HepG2 (cell line): ENCODE measurements at regions not wholly inside any gene's neighbourhood (a gene's known extent, or its start where the extent isn't known, plus 50 kb on each side); places are given as distances from the start of the nearest gene placed in this dataset.

Source experiments
- ATAC-seq: fragments of 200-7000 bp; cut with Tn5 transposase; 3 replicates; pipeline ENCODE4 v1.9.1; 2020; ENCODE audit warnings: mild to moderate bottlenecking, moderate library complexity
- BruUV-seq: library from RNA; stranded (reverse); fragments of 400-500 nt; replicated peaks from 2 replicates; lab custom pipeline; 2021; lab: Mats Ljungman, UMichigan
- CTCF ChIA-PET: fragments of 300-600 bp; formaldehyde crosslinking; extraction: SDS; loops from one replicate; lab custom pipeline; 2021; ENCODE audit warnings: low total read pairs, inconsistent platforms, low intra/inter-chr PET ratio; lab: Yijun Ruan, JAX
- POLR2A ChIA-PET: fragments of 350-600 bp; sonication (Branson Sonifier 250); formaldehyde crosslinking; loops from one replicate; lab custom pipeline; 2020; ENCODE audit warnings: antibody characterized with exemption, inconsistent platforms; lab: Yijun Ruan, JAX
- DNase-seq: peaks from one replicate; pipeline ENCODE4 v3.0.0-alpha.2; 2015; ENCODE audit warnings: low spot score
- FAIRE-seq: peaks from 3 replicates; lab custom pipeline; 2011; peaks lifted over from hg19 to GRCh38; lab: Jason Lieb, UNC
- H2AFZ ChIP-seq: one replicate; pipeline ENCODE4 v1.6.1; 2011; ENCODE audit warnings: low read length, inconsistent platforms
- H3K27ac ChIP-seq: fragments of 300-600 bp; 3 replicates; pipeline ENCODE4 v1.8.0; 2011; ENCODE audit warnings: mixed run types, mild to moderate bottlenecking, mixed read lengths, low read length, inconsistent platforms; ENCODE audit not compliant: insufficient read depth; ENCODE audit errors: extremely low read length
- H3K27me3 ChIP-seq, 2 experiments: fragments of 200-600 bp in 1 of 2; 2 replicates in 1 of 2; 3 replicates in 1 of 2; pipeline versions ENCODE4 v1.6.0 to v1.8.0; 2011; ENCODE audit warnings: low read length in 2 of 2, mild to moderate bottlenecking in 2 of 2, moderate library complexity in 2 of 2, inconsistent platforms in 1 of 2; ENCODE audit not compliant: insufficient read depth in 2 of 2, control insufficient read depth in 1 of 2
- H3K36me3 ChIP-seq, 2 experiments: fragments of 200-600 bp in 1 of 2; replicated peaks in 1 of 2; 2 replicates in 1 of 2; 3 replicates in 1 of 2; pipeline versions ENCODE4 v1.5.1 to v1.8.0; 2011; ENCODE audit warnings: low read length in 2 of 2, inconsistent platforms in 1 of 2; ENCODE audit not compliant: insufficient read depth in 2 of 2, control insufficient read depth in 1 of 2
- H3K4me1 ChIP-seq: 2 replicates; pipeline ENCODE4 v1.5.1; 2012; ENCODE audit warnings: low read length, inconsistent platforms; ENCODE audit not compliant: insufficient read depth
- H3K4me2 ChIP-seq: 2 replicates; pipeline ENCODE4 v1.6.0; 2011; ENCODE audit warnings: low read depth, low read length, inconsistent platforms
- H3K4me3 ChIP-seq, 3 experiments: fragments of 200-600 bp in 1 of 3; sonication (generic), shearing (Covaris generic) in 1 of 3; replicated peaks in 1 of 3; 2 replicates each; pipeline ENCODE4 v1.5.1; 2011 to 2016; ENCODE audit warnings: low read length in 3 of 3, inconsistent platforms in 2 of 3, low read depth in 2 of 3, mild to moderate bottlenecking in 2 of 3, control low read depth in 1 of 3, mixed read lengths in 1 of 3; ENCODE audit not compliant: insufficient read depth in 1 of 3
- H3K79me2 ChIP-seq: one replicate; pipeline ENCODE4 v1.6.1; 2011; ENCODE audit warnings: low read length, inconsistent platforms; ENCODE audit not compliant: insufficient read depth
- H3K9ac ChIP-seq: 2 replicates; pipeline ENCODE4 v1.6.0; 2011; ENCODE audit warnings: mild to moderate bottlenecking, low read depth, low read length, inconsistent platforms; ENCODE audit not compliant: insufficient read depth
- H3K9me3 ChIP-seq: 2 replicates; pipeline ENCODE4 v1.5.1; 2012; ENCODE audit warnings: mild to moderate bottlenecking, low read length
- H4K20me1 ChIP-seq: 2 replicates; pipeline ENCODE4 v1.6.0; 2011; ENCODE audit warnings: inconsistent platforms, mild to moderate bottlenecking, low read length, moderate library complexity; ENCODE audit not compliant: insufficient read depth
- AKAP8 ChIP-seq: sonication (generic); formaldehyde crosslinking; IDR thresholded peaks from 2 replicates; pipeline ENCODE4 v1.5.1; 2020; ENCODE audit warnings: mild to moderate bottlenecking, missing genetic modification reagents
- ARNT ChIP-seq: fragments of 450-650 bp; IDR thresholded peaks from 2 replicates; pipeline ENCODE4 v1.6.1; 2017
- FOXK2 ChIP-seq: fragments of 450-650 bp; IDR thresholded peaks from 2 replicates; pipeline ENCODE4 v1.6.1; 2016
- GATAD1 ChIP-seq: IDR thresholded peaks from 2 replicates; pipeline ENCODE4 v1.6.1; 2016; ENCODE audit warnings: missing genetic modification reagents, missing compliant biosample characterization
- ZBTB8A ChIP-seq: sonication (generic); formaldehyde crosslinking; IDR thresholded peaks from 2 replicates; pipeline ENCODE4 v1.4.0; 2020; ENCODE audit warnings: mild to moderate bottlenecking, low read depth, missing genetic modification reagents, borderline replicate concordance
- ZIK1 ChIP-seq: sonication (generic); formaldehyde crosslinking; IDR thresholded peaks from 2 replicates; pipeline ENCODE4 v1.5.0; 2020; ENCODE audit warnings: mild to moderate bottlenecking, low read depth, missing genetic modification reagents, borderline replicate concordance
- ZNF383 ChIP-seq: sonication (generic); formaldehyde crosslinking; IDR thresholded peaks from 2 replicates; pipeline ENCODE4 v1.4.0; 2020; ENCODE audit warnings: missing genetic modification reagents, mild to moderate bottlenecking, borderline replicate concordance
- ZNF652 ChIP-seq: IDR thresholded peaks from 2 replicates; pipeline ENCODE4 v1.6.1; 2016; ENCODE audit warnings: low read depth, borderline replicate concordance
- ZNF703 ChIP-seq: sonication (generic); formaldehyde crosslinking; IDR thresholded peaks from 2 replicates; pipeline ENCODE4 v1.5.1; 2020; ENCODE audit warnings: missing genetic modification reagents, mild to moderate bottlenecking, moderate library complexity, borderline replicate concordance
- WGBS: methylation state at CpG from one replicate; pipeline ENCODE4 v1.1.6; 2017; ENCODE audit warnings: low lambda C conversion rate; 5-methylcytosine and 5-hydroxymethylcytosine counted together
- in situ Hi-C: cut with HindIII; loops from 2 replicates; pipeline ENCODE4 v1.10.0; 2017; ENCODE audit warnings: low pct_unique_long_range_greater_than_20kb; ENCODE audit not compliant: extremely low pct_ligation_motif_present
- intact Hi-C: fragments of 100-400 bp; cut with micrococcal nuclease; formaldehyde crosslinking; loops from one replicate; pipeline ENCODE4 v1.10.0; 2022; ENCODE audit not compliant: unreplicated experiment

DNA sequence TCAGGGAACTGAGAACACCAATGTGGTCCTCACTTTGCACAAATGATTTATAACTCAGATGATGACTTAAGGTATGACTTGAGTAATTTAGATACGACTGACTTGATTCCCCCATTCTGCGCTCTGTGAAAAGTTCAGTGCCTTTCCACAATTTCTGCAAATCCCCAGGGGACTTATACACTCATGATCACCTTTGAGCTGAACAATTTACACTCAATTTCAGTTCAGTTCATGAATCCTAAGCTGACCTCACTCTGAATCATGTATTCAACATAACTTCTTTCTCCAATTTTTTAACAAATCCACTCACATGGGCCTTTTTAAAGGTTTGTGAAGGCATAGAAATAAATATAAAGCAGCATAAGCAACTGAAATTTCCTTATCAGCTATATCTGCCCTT, 274.2 kb downstream of the FAM76B start:
- WGBS = 43% methylated on average over 2 of the region's 2 CpGs
- TF ChIP-seq GATAD1 = no peak
- no peak for TF ChIP-seq ZNF383 (CRISPR knock-in tag)
- TF ChIP-seq ARNT = no peak
- no peak for TF ChIP-seq ZNF652 (CRISPR knock-in tag)
- no peak for TF ChIP-seq AKAP8
- H3K79me2 ChIP-seq = no peaks in the 10 kb centered on the region
- H3K9ac ChIP-seq = no peak overlapping the region
- H3K27me3 ChIP-seq = no peaks in the 10 kb centered on the region
- intact Hi-C loops = no loop called here
- no peaks in the 10 kb centered on the region for H3K36me3 ChIP-seq
- in situ Hi-C loops = no loop called here
- ChIA-PET POLR2A (no interaction called here), CTCF (no interaction called here)
- no peaks in the 10 kb centered on the region for H4K20me1 ChIP-seq
- H3K4me1 ChIP-seq = 0 out of 2 replicates have a peak, but pooled peaks cover 13% of the 10 kb centered on the region
- DNase-seq = no peak
- no peak for ATAC-seq
- FAIRE-seq = no peak
- H3K4me3 ChIP-seq = no peak overlapping the region
- no peak overlapping the region for H3K4me2 ChIP-seq
- H3K9me3 ChIP-seq = no peaks in the 10 kb centered on the region
- no TSS peak for BruUV-seq
- no peak overlapping the region for H3K27ac ChIP-seq
- H2AFZ ChIP-seq = no peak overlapping the region

DNA sequence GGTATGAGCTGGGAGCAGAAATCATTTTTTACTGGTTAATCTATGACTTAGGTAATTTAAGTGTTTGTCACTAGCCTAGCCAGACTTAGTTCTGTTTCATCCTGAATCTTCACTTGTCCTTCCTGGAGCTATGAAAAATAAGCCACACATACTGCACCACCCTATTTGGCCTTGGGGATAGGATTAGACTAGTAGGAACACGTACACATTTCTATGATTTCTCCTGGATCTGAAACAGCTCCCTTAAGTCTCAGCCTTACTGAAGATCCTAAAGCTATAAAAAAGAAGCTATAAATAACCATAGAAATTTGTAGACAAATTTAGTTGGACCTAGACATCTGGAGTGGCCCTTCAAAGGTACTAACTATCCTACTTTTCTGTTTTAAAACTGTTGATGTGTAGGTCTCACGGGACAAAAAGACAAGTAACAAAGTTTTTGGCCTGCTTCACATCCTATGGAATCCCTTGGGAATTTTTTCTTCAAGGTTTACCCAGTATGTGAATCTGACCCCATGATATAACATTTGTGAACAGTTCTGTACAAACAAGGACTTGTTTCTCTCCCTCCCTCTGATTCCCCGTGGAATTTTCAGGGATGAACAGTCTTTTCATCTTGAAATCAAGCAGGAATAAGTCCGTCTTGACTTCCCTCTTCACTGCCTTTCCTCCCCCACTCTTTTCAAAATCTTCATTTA, 275.0 kb downstream of the FAM76B start:
- H3K4me2 ChIP-seq = no peak overlapping the region
- CTCF ChIA-PET = no interaction called here
- H3K9ac ChIP-seq = no peak overlapping the region
- BruUV-seq = no TSS peak
- no peak overlapping the region for H3K27ac ChIP-seq
- DNase-seq = no peak
- FAIRE-seq = no peak
- H3K27me3 ChIP-seq = no peaks in the 10 kb centered on the region
- no peak overlapping the region for H3K4me3 ChIP-seq
- no peaks in the 10 kb centered on the region for H3K36me3 ChIP-seq
- no peaks in the 10 kb centered on the region for H4K20me1 ChIP-seq
- in situ Hi-C loops = no loop called here
- WGBS = 2% methylated on average over 4 of the region's 4 CpGs
- H3K9me3 ChIP-seq = no peaks in the 10 kb centered on the region
- 0 out of 2 replicates have a peak, but pooled peaks cover 13% of the 10 kb centered on the region for H3K4me1 ChIP-seq
- intact Hi-C loops = no loop called here
- H2AFZ ChIP-seq = no peak overlapping the region
- no peak for TF ChIP-seq ZBTB8A (CRISPR knock-in tag)
- no peak for TF ChIP-seq FOXK2
- TF ChIP-seq ZIK1 (CRISPR knock-in tag) = no peak
- no peak for TF ChIP-seq ZNF703 (CRISPR knock-in tag)
- TF ChIP-seq, all 625 proteins: peak for 0
- no peak for ATAC-seq
- H3K79me2 ChIP-seq = no peaks in the 10 kb centered on the region
- POLR2A ChIA-PET = no interaction called here
